Cardiac septum (tissue), 1 donor: ENCODE measurements at regions not wholly inside any gene's neighbourhood (a gene's known extent, or its start where the extent isn't known, plus 50 kb on each side); places are given as distances from the start of the nearest gene placed in this dataset.
"Not testable (repeated sequence)": the region's sequence is repeated elsewhere in the genome, so short reads cannot be mapped to it uniquely, and the experiment has no call there.

ENCODE experiments used
- DNase-seq: peaks from one replicate; pipeline ENCODE4 v3.0.0-alpha.2; 2020; ENCODE audit warnings: low spot score
- intact Hi-C: fragments of 100-400 bp; cut with DNase I; formaldehyde crosslinking; loops from one replicate; pipeline ENCODE4 v1.14.0; 2022
- donor health status: DM: no; HTN: no; CAD: no.

DNA sequence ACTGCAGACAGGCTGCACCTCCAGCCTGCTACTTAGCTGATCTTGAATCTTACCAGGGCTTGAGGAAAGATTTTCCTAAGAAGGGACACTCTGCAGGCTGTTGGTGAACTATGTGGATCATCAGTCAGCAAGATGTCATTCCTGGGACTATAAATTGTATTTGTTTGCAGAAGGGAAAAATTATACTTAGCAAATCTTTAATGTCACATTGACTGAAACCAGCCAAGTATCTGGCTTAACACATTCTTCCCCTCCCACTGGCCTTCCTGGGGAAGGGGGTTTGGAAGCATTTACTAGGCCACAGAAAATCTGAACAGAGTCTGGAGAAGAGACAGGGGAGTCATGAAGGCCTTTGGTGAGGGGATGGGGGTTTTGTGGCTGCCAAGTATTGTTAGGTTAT is 156.7 kb upstream of the EOLA2 start:
- intact Hi-C loops = no loop called here
- no peak for DNase-seq

DNA sequence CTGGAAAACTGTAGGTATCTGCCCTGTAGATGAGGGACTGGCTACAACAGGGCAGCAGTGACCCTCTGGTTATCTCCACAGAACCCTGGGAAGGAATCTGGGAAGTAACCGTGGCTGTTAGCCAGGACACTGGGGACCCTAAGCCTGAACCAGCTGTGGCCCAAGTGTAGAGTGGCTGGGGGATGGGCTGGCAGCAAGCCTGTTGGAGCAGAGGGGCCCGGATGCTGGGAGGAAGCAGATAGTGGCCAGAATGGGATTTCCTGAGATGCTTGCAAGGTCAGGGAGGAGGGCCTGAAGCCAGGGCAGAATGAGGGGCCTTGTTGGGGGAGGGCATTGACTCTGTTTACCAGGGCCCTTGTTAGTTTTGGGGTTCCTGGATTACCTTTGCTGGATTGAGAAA is 161.0 kb upstream of the EOLA2 start:
- no peak for DNase-seq
- intact Hi-C loops = no loop called here

DNA sequence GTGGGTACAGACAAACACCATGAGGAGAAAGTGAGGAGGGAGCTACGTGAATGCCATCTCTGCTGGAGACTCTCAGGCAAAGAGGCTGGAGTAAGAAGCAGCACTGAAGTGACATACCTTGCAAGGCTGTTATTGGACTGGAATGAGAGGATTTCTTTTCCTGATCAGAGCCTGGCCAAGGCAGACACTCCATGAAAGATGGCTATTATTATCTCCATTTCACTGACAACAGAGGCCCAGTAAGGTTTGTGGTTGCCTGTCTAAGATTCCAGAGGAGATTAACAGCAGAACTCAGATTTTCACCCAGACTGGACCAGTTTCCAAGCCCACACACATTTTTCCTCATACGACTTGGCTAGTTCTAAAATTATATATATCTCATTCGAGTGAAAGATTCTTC is 162.0 kb upstream of the EOLA2 start:
- intact Hi-C loops = no loop called here
- DNase-seq = no peak

DNA sequence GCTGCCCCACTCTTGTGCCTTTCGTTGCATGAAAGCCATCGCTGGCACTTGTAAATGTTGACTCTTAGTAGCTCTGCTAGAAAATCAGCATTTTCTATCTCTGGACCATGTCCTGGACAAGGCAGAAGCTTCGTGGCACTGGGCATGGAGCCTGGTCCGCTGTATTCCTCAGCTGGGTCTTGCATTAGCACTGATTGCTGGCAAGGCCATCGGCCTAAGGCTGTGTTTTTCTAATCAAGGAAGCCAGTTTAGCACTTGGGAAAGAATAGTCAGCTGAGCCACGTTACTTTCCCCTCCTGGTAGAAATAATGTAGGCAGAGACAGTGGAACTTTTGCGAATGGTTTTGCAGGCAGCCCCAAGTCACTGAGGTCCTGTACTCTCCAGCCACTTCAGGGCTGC is 180.2 kb upstream of the EOLA2 start:
- DNase-seq = no peak
- intact Hi-C loops = no loop called here

DNA sequence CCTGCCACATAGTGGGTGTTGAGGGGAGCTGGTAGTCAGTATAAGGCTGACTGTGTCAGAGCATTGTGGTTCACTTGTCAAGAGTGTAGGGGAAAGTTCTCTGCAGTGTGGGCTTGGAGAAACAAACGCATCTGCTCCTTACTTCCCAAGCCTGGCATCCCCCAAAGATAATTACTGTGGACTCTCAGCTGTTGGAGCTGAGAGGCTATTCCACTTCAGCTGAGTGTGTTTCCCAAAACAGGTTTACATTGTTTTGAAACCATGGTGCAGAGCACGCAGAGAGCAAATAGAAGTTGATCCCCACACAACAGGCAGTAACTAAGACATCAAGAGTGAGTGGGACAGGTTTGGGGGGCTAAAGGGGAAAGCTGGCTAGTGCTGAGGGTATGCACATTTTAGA is 181.0 kb upstream of the EOLA2 start:
- intact Hi-C loops = no loop called here
- DNase-seq = no peak

DNA sequence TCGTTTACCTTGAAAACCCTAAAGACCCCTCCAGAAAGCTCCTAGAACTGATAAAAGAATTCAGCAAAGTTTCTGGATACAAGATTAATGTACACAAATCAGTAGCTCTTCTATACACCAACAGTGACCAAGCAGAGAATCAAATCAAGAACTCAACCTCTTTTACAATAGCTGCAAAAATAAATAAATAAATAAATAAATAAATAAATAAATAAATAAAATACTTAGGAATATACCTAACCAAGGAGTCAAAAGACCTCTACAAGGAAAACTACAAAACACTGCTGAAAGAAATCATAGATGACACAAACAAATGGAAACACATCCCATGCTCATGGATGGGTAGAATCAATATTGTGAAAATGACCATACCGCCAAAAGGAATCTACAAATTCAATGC is 186.8 kb upstream of the EOLA2 start:
- intact Hi-C loops, DNase-seq: not testable (repeated sequence)

DNA sequence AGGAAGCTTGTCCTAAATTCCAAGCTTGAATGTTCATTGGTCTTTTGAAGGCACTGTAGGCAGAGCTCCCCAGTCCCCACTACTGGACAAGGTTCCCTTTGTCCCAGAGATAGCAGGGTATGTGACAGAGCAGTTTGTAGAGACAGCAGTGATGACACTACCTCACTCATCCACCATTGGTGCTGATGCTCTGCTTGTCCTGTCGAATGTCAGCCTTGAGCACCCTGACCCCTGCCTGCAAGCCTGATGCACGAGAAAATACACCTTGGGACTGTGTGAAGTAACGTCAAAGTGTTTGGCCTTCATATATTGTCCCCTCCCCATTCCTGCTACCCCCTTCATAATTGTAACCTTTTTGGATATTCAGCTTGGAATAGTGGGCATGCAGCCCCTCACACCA is 188.9 kb upstream of the EOLA2 start:
- intact Hi-C loops = no loop called here
- DNase-seq = no peak

DNA sequence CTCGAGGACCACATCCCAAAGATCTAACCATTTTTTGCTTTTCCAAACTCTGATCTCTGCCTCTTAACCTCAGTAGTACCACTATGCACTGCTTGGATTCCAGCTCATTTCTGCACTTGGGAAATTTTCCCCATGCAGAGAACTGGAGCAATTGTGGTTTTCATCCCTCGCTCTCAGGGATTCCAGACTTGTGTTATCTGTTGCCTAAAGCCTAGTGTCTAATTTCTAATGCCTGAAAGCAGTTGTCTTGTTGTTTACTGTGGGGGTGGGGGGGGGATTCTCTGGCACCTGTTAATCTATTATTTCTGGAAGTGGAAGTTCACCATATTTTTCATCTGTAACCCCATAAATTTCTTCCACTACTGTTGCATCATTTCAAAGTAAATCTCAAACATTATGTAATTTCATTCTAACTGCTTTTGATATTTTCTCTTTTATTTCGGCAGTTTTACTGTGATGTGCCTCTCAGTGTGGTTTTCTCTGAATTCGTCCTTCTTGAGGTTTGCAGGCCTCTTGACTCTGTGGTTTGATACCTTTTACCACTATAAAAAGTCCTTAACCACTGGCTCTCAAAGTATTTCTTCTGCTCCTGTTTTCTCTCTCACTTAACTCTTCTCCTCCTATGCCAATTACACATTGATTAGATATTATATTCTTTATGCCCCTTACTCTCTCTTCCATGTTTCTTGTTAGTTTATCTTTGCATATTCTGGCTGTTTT is 205.6 kb upstream of the EOLA2 start:
- no peak for DNase-seq
- intact Hi-C loops = no loop called here

DNA sequence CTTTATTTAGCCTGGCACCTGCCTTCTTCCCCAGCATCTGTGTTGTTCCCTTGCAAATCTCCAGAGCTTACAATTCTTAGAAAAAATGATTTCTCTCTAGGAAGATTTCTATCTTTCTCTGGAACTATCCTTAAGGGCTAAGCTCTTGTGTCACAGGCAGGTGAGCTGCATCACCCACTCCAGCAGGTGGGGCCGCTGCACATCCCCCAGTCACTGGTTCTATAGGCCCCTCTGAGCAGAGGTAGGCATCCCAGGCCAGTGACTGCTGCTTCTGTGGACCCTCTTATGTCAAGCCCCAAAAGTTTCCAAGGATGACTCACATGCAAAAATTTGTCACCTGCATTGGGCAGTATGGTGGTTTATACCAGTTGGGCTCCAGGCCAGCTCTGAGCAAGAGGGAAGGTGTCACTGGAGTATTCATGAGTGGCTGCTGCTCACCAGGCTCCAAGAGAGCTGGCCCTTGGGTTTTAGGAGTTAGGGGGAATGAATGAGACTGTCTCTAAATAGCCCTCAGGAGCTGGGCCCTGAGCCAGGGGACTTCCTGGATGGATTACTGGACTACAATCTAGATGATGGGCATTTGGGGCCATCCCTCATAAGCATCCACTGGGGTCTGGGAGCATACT is 208.1 kb upstream of the EOLA2 start:
- intact Hi-C loops = no loop called here
- no peak for DNase-seq

DNA sequence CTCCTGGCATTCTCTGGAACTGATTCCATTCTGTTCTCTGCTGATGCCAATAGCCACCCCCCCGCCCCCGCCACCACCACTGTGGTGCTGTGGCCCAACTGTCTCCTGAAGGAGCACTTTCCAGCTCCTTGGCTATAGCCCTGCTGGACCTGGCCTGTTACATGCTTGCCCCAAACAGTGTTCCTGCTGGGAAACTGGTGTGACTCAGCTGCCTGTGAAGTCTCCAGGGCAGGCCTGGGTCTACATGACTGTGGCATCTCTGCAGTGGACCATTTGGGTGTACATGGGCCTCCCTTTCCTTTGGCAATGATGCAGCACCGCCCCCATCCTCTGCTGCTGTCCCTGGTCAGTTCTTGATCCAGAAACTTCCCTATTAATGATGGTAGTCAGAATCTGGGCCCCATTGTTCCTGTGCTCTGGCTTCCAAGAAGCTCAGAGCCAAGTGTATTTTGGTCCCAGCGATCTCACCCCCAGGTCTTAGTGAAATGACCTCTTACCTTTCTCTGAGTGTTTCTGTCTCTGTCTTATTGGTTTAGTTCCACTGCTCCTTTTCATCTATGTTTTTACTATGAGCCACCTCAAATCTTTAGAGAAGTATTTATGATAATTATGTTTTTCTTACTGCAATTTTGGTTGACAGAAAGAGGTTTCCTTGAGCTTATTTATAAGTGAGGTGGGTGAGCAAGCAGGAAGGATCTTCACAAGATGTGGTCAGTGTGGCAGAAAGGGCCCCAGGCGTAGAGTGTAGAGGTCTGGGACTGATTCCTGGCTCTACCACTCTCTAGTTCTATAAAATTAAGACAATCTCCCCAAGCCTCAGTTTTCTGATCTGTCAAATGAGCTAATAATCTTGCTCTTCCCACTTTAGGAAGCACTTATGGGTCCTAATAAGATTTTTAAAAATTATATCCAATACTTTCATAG is 210.7 kb upstream of the EOLA2 start:
- intact Hi-C loops = no loop called here
- no peak for DNase-seq

DNA sequence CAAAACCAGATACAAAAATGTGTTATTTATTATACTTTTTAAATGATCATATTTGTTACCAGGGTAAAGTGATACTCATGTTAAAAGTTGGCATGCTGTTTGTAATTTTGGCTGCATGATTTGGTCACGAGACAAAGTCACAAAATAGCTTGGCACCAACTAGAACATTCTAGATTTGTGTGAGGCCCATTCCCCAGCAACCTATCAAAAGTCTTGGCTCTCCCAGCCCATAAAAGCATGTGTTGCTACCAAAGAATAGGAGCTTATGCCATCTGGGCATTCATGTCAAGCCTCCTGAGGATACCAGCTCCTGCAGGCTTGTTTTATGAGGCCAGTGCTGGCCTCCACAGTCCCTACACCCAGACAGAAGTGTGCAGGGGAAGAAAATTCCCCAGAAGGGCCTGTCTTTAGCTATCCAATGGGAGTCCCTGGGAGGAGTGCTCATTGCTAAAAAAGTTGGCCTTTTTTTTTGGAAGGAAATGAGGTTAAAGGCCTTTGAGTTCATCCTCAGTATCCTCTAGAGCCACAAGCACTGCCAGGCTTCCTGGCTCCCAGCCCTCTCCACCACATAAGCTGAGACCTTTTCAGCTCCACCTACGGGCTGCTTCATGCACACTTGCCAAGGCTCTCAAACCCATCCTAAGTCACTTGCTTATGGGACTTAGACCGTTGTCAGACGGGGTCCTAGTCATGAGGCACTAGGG is 211.9 kb upstream of the EOLA2 start:
- intact Hi-C loops = no loop called here
- DNase-seq = no peak

DNA sequence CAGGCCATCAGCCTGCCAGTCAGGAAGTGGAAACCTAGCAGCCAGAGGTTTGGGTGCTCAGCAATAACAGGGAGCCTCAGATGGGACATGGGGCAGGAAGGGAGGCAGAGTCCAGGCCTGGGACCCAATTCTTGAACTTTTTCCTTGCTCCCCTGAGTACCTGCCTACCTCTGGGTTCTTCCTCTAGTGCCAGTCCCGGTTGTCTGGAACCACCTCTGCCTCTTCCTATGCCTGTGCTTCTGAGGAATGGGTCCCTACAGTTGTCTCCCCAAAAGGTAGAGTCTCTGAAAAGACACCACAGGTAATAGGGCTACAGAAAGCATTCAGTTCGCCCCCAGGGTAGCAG is 212.4 kb upstream of the MAMLD1 start:
- intact Hi-C loops = no loop called here
- no peak for DNase-seq

DNA sequence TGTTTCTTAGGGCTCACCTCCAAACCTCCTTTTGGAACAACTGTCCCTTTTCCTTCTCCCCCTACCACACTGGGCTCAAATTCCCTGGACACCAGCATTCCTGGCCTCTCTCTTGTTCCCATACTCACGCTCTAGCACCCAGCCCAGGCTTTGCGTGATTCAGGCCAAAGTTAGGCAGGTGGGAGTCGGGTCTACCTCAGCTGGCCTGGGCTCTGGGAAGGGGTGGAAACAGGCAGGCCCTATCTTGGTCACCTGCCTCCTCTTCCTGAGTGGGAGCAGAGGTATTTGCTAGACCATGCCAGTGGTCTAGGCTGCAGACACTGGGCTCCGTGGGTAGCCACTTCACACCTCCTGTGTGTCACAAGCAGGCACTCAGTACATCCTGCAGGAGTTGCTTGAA is 211.1 kb upstream of the MAMLD1 start:
- intact Hi-C loops = no loop called here
- DNase-seq = no peak

DNA sequence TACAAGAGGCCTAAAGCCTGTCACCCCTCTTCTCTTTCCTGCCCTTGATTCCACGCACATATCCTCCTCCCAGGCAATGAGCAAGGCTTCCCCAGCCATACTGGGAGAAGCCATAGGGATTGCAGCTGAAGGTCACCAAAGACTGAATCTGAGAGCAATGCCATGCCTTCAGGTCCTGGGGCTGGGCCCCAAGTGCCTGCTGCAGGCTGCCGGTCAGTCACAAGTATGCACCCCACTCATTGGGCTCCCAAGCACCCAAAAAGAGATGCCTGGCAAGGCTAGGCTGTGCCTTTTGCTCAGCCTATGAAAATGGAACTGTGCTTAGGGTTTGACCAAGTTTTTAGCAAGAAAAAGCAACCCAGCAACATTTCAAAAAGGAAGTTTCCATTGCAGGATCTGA is 210.6 kb upstream of the MAMLD1 start:
- intact Hi-C loops = no loop called here
- DNase-seq = no peak

DNA sequence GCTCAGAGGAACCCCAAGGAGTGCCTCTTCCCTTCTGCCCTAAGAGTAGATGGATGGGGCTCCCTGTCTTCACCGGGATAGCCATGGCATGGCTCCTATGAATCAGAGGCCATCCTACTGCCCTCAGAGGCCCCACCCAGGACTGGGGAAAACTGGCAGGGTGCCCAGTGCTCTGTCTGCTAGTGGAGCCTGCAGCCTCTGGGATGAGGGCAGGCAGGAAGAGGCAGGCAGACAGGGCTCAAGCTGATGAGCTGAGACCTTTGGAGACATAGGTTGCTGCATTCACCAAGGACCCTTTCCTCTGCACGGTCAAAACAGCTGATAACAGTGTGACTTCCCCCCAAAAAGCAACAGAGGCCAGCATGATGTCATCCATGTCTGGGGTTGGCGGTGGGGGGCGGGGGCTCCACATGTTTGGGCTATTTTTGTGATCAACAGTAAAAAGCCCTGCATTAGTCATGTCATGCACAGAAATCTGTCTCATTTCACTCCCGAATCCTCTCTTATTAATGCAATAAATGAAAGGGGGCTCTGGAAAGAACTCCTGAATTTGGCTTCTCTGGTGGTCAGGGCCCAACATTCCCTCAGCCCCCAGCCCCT is 207.6 kb upstream of the MAMLD1 start:
- intact Hi-C loops = no loop called here
- DNase-seq = no peak

DNA sequence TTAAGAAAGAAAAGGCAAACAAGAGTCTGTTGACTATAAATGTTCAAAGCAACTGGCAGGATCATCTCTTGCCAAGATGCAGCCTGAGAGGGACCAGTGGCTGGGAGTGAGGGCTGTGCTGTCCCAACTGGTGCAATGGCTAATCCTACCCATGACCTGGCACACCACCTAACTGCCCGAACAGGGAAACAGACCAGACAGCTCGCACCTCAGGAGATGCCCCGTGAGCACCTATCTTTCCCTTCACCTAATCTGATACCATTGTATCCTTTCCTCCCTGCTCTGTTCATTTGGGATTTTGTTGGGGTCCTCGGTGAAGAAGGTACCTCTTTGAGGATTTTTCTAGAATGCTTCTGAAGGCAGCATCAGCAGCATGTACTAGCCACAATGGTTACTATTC is 206.5 kb upstream of the MAMLD1 start:
- intact Hi-C loops = no loop called here
- no peak for DNase-seq

DNA sequence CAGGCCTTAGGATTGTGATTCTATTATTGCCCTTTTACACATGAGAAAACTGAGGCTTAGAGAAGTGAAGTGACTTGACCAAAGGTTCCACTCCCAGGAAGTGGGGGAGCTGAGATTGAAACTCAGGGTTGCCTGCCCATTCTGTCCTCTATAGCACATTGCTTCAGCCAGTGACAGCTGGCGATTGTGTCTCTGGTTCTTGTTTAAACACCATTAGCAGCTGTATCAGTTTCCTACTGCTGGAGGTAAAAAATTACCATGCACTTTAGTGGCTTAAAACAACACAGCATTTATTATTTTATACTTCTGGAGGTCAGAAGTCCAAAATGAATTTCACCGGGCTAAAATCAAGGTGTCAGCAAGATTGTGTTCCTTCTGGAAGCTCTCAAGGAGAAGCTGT is 205.8 kb upstream of the MAMLD1 start:
- no peak for DNase-seq
- intact Hi-C loops = no loop called here

DNA sequence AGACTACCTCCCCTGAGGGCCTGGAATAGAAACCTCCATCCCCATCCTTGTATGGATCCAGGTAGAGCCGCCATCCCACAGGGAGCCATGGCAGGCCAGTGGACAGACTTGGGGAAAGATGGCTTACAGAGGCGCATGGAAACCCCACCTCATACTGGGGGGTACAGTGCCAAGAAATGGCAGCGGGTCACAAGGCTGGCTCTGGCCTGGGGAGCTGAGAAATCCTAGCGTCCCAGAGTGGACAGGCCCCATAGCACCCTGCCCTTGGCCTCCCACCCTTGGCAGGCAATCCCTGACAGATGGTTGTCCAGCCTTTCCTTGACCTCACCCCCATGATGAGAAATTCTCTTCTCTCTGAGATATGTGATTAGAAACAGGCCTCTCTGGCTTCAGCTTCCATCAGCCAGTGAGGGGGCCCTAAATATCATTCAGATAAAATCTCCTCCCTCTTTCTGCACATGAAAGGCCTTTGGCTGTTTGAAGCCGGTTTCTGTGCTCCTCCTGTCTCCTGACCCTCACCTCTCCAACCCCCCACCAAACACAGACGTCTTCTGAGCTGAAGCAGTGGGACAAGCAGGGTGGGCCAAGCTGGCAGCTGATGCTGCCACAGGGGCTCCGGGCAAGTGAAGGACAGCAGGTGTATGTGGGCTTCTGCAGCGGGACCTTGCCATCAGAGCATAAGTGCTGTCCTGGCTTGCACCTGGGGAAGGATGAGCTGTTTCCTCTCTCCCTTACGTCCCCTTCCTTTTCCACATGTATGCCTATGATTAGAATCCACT is 204.4 kb upstream of the MAMLD1 start:
- intact Hi-C loops = no loop called here
- no peak for DNase-seq

DNA sequence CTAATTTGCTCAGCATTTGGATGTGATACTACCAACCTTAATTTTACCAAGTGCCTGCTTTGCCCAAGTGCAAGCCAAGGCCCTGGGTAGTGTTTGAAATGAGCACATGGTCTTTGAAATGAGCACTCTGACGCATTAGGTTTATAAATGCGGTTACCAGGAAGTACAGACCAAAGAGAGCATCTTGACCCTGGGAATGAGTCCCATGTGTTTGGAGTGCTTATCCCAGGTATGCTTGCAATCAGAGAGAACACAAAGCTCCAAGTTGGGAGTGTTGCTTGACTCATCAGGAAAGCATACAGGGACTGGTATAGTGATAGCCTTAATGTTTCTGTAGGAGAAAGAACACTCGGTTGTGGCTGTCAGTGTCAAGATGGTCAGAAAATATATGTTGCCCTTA is 203.6 kb upstream of the MAMLD1 start:
- DNase-seq = no peak
- intact Hi-C loops = no loop called here
